Ovary (tissue), 3 donors: ENCODE measurements at regions not wholly inside any gene's neighbourhood (a gene's known extent, or its start where the extent isn't known, plus 50 kb on each side); places are given as distances from the start of the nearest gene placed in this dataset.
"Not testable (repeated sequence)": the region's sequence is repeated elsewhere in the genome, so short reads cannot be mapped to it uniquely, and the experiment has no call there.

Source experiments
- EP300 ChIP-seq: sonication (generic); formaldehyde crosslinking; IDR thresholded peaks from one replicate; pipeline ENCODE4 v1.6.1; 2017; ENCODE audit warnings: antibody characterized with exemption
- POLR2A ChIP-seq: fragments of 450-650 bp; IDR thresholded peaks from one replicate; pipeline ENCODE4 v1.6.1; 2017; ENCODE audit warnings: antibody characterized with exemption, mild to moderate bottlenecking, moderate library complexity
- TF ChIP-seq, protein P1 (sequence below), 3 donors: fragments of 450-650 bp in 2 of 3; fragments of 200-600 bp in 1 of 3; IDR thresholded peaks; one replicate each; pipeline versions ENCODE4 v1.5.1 to v1.8.0; 2016 to 2022; ENCODE audit warnings: antibody characterized with exemption in 3 of 3, mild to moderate bottlenecking in 1 of 3
- donor health status: DM: no; HTN: no; CAD: no.

DNA sequence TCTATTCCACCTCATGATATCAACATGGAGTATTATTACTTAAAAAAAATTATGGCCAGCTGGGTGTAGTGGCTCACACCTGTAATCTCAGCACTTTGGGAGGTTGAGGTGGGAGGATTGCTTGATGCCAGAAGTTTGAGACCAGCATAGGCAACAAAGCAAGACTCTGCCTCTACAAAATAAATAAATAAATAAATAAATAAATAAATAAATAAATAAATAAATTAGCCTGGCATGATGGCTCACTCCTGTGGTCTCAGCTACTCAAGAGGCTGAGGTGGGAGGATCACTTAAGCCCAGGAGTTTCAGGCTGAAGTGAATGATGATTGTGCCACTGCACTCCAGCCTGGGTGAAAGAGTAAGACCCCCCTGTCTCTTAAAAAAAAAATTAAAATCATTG lies 350.8 kb downstream of the VRK1 start:
- TF ChIP-seq, protein P1, sequence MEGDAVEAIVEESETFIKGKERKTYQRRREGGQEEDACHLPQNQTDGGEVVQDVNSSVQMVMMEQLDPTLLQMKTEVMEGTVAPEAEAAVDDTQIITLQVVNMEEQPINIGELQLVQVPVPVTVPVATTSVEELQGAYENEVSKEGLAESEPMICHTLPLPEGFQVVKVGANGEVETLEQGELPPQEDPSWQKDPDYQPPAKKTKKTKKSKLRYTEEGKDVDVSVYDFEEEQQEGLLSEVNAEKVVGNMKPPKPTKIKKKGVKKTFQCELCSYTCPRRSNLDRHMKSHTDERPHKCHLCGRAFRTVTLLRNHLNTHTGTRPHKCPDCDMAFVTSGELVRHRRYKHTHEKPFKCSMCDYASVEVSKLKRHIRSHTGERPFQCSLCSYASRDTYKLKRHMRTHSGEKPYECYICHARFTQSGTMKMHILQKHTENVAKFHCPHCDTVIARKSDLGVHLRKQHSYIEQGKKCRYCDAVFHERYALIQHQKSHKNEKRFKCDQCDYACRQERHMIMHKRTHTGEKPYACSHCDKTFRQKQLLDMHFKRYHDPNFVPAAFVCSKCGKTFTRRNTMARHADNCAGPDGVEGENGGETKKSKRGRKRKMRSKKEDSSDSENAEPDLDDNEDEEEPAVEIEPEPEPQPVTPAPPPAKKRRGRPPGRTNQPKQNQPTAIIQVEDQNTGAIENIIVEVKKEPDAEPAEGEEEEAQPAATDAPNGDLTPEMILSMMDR (IDR thresholded peaks at IDR 0.05), result not testable (repeated sequence)
- not testable (repeated sequence) for TF ChIP-seq POLR2A, EP300
